Endodermal cell (in vitro differentiated cells): ENCODE measurements at regions not wholly inside any gene's neighbourhood (a gene's known extent, or its start where the extent isn't known, plus 50 kb on each side); places are given as distances from the start of the nearest gene placed in this dataset.

Source experiments
- DNase-seq: peaks from one replicate; pipeline ENCODE4 v3.0.0-alpha.2; 2017
- H3K27ac ChIP-seq: 2 replicates; pipeline ENCODE4 v1.5.1; 2013; ENCODE audit warnings: mild to moderate bottlenecking, low read depth, low read length, moderate library complexity
- H3K27me3 ChIP-seq: 2 replicates; pipeline ENCODE4 v1.6.1; 2013; ENCODE audit warnings: mild to moderate bottlenecking, low read length, moderate library complexity; ENCODE audit not compliant: insufficient read depth, control insufficient read depth, poor library complexity, severe bottlenecking
- H3K36me3 ChIP-seq: 2 replicates; pipeline ENCODE4 v1.7.0; 2013; ENCODE audit warnings: mild to moderate bottlenecking, low read length, moderate library complexity; ENCODE audit not compliant: control insufficient read depth, insufficient read depth
- H3K4me1 ChIP-seq: one replicate; pipeline ENCODE4 v1.7.0; 2013; ENCODE audit warnings: low read length; ENCODE audit not compliant: control insufficient read depth, insufficient read depth
- H3K4me3 ChIP-seq: 2 replicates; pipeline ENCODE4 v1.5.1; 2013; ENCODE audit warnings: mild to moderate bottlenecking, low read length, moderate library complexity
- H3K9ac ChIP-seq: 2 replicates; pipeline ENCODE4 v1.6.1; 2013; ENCODE audit warnings: mild to moderate bottlenecking, low read length, moderate library complexity; ENCODE audit not compliant: poor library complexity, severe bottlenecking; ENCODE audit errors: extremely low read depth
- H3K9me3 ChIP-seq: 2 replicates; pipeline ENCODE4 v1.6.1; 2013; ENCODE audit warnings: mild to moderate bottlenecking, low read length, moderate library complexity; ENCODE audit not compliant: control insufficient read depth
- H3K27ac Mint-ChIP-seq: 2 replicates; pipeline ENCODE4 v1.8.0; 2020; ENCODE audit warnings: mixed read lengths
- H3K27me3 Mint-ChIP-seq: 2 replicates; pipeline ENCODE4 v1.8.0; 2021; ENCODE audit warnings: mild to moderate bottlenecking, mixed read lengths; ENCODE audit not compliant: insufficient read depth
- H3K36me3 Mint-ChIP-seq: 2 replicates; pipeline ENCODE4 v1.8.0; 2020; ENCODE audit warnings: low read depth, mixed read lengths
- H3K4me1 Mint-ChIP-seq: 2 replicates; pipeline ENCODE4 v1.8.0; 2020; ENCODE audit warnings: mixed read lengths
- H3K4me3 Mint-ChIP-seq: 2 replicates; pipeline ENCODE4 v1.8.0; 2020; ENCODE audit warnings: mild to moderate bottlenecking, moderate library complexity, mixed read lengths
- H3K9me3 Mint-ChIP-seq: 2 replicates; pipeline ENCODE4 v1.8.0; 2020; ENCODE audit warnings: mild to moderate bottlenecking, mixed read lengths
- CTCF ChIP-seq: fragments of 200-600 bp; sonication (generic); conservative IDR thresholded peaks from 2 replicates; pipeline ENCODE4 v1.5.0; 2021; ENCODE audit warnings: antibody characterized with exemption, mild to moderate bottlenecking
- WGBS, 2 experiments: methylation state at CpG; one replicate each; pipeline versions ENCODE4 v1.1.5 to v1.1.7; 2013; ENCODE audit warnings: missing lambda C conversion rate in 2 of 2, mixed read lengths in 1 of 2; ENCODE audit not compliant: insufficient coverage in 1 of 2, insufficient read length in 1 of 2; 5-methylcytosine and 5-hydroxymethylcytosine counted together

- Mint-ChIP-seq H3K27ac (no peak overlapping the region), H3K4me3 (no peak overlapping the region), H3K4me1 (peaks cover 2% of the 10 kb centered on the region), H3K36me3 (no peaks in the 10 kb centered on the region), H3K9me3 (no peaks in the 10 kb centered on the region), H3K27me3 (peaks cover 2% of the 10 kb centered on the region)
- 79 to 91% methylated on average over 3 to 11 of the region's 11 CpGs for WGBS, 2 experiments
- DNase-seq: no peak
- Histone ChIP-seq H3K36me3 (no peaks in the 10 kb centered on the region), H3K9me3 (no peaks in the 10 kb centered on the region), H3K4me1 (peaks cover 6% of the 10 kb centered on the region), H3K27me3 (no peaks in the 10 kb centered on the region), H3K27ac (no peak overlapping the region), H3K9ac (no peak overlapping the region), H3K4me3 (no peak overlapping the region)
- no peak for TF ChIP-seq CTCF
These were observed 152.4 kb downstream of the ACTR3B start for GRCh38 chr7:152911922-152912321.

GRCh38 chr7:152912511-152912910, 153.0 kb downstream of the ACTR3B start:
- no peak overlapping the region for H3K27ac Mint-ChIP-seq
- Histone ChIP-seq H3K9ac (no peak overlapping the region), H3K36me3 (no peaks in the 10 kb centered on the region), H3K27me3 (no peaks in the 10 kb centered on the region), H3K4me3 (no peak overlapping the region), H3K27ac (no peak overlapping the region), H3K9me3 (no peaks in the 10 kb centered on the region), H3K4me1 (peaks cover 6% of the 10 kb centered on the region)
- no peak for TF ChIP-seq CTCF
- H3K4me1 Mint-ChIP-seq: peaks cover 2% of the 10 kb centered on the region
- no peaks in the 10 kb centered on the region for H3K9me3 Mint-ChIP-seq
- no peak for DNase-seq
- no peaks in the 10 kb centered on the region for H3K36me3 Mint-ChIP-seq
- WGBS, 2 experiments: 84 to 85% methylated on average over 3 to 5 of the region's 5 CpGs
- no peak overlapping the region for H3K4me3 Mint-ChIP-seq
- peaks cover 2% of the 10 kb centered on the region for H3K27me3 Mint-ChIP-seq

- Mint-ChIP-seq H3K27me3 (peaks cover 2% of the 10 kb centered on the region), H3K36me3 (no peaks in the 10 kb centered on the region), H3K9me3 (peaks cover 8% of the 10 kb centered on the region), H3K4me1 (peaks cover 2% of the 10 kb centered on the region), H3K4me3 (no peak overlapping the region), H3K27ac (no peak overlapping the region)
- Histone ChIP-seq H3K4me1 (peaks cover 6% of the 10 kb centered on the region), H3K4me3 (no peak overlapping the region), H3K27me3 (no peaks in the 10 kb centered on the region), H3K9me3 (no peaks in the 10 kb centered on the region), H3K9ac (no peak overlapping the region), H3K27ac (no peak overlapping the region), H3K36me3 (no peaks in the 10 kb centered on the region)
- DNase-seq: no peak
- no peak for TF ChIP-seq CTCF
- 78 to 89% methylated on average over 3 of the region's 3 CpGs for WGBS, 2 experiments
These were observed 153.9 kb downstream of the ACTR3B start for GRCh38 chr7:152913492-152913891.
